ENCODE measurements at regions not wholly inside any gene's neighbourhood (a gene's known extent, or its start where the extent isn't known, plus 50 kb on each side); places are given as distances from the start of the nearest gene placed in this dataset.

GRCh38 chr11:98183034-98183433 is 837.7 kb upstream of the CNTN5 start:
- no peak overlapping the region for H3K27ac ChIP-seq (ENCODE audit: low read length)
- H3K79me2 ChIP-seq (ENCODE audit: low read length): no peaks in the 10 kb centered on the region
- H3K27me3 ChIP-seq (ENCODE audit: low read length): no peaks in the 10 kb centered on the region
- no peaks in the 10 kb centered on the region for H3K9me2 ChIP-seq (replicated peaks; ENCODE audit: insufficient read depth, low read length)
- no peak overlapping the region for H3K4me3 ChIP-seq (ENCODE audit: low read length)
- H3K9ac ChIP-seq (ENCODE audit: low read length): no peak overlapping the region
- H3K36me3 ChIP-seq (ENCODE audit: insufficient read depth, low read length): no peaks in the 10 kb centered on the region
- H4K20me1 ChIP-seq (ENCODE audit: insufficient read depth, low read depth, low read length): no peaks in the 10 kb centered on the region
- peaks cover 63% of the 10 kb centered on the region for H3K9me3 ChIP-seq (ENCODE audit: low read length)
- no peak overlapping the region for H3K4me2 ChIP-seq (ENCODE audit: low read depth, low read length, poor library complexity, severe bottlenecking)
- DNase-seq: no peak
- H2AFZ ChIP-seq (ENCODE audit: low read length): no peak overlapping the region
- H3K4me1 ChIP-seq (ENCODE audit: low read length): no peaks in the 10 kb centered on the region

- H3K27me3 ChIP-seq (ENCODE audit: low read length): no peaks in the 10 kb centered on the region
- H3K36me3 ChIP-seq (ENCODE audit: insufficient read depth, low read length): no peaks in the 10 kb centered on the region
- H4K20me1 ChIP-seq (ENCODE audit: insufficient read depth, low read depth, low read length): no peaks in the 10 kb centered on the region
- no peaks in the 10 kb centered on the region; the same call in 1 of the 2 replicates for H3K9me2 ChIP-seq (replicated peaks; ENCODE audit: insufficient read depth, low read length)
- no peak overlapping the region for H3K9ac ChIP-seq (ENCODE audit: low read length)
- H3K27ac ChIP-seq (ENCODE audit: low read length): no peak overlapping the region
- DNase-seq: no peak
- H3K79me2 ChIP-seq (ENCODE audit: low read length): no peaks in the 10 kb centered on the region
- H3K4me3 ChIP-seq (ENCODE audit: low read length): no peak overlapping the region
- peaks cover 67% of the 10 kb centered on the region for H3K9me3 ChIP-seq (ENCODE audit: low read length)
- no peak overlapping the region for H2AFZ ChIP-seq (ENCODE audit: low read length)
- no peak overlapping the region for H3K4me2 ChIP-seq (ENCODE audit: low read depth, low read length, poor library complexity, severe bottlenecking)
- H3K4me1 ChIP-seq (ENCODE audit: low read length): no peaks in the 10 kb centered on the region
Observed at GRCh38 chr11:98185245-98185644, 835.5 kb upstream of the CNTN5 start.

- Histone ChIP-seq H3K9me3 (ENCODE audit: low read length) (peaks cover 71% of the 10 kb centered on the region), H3K27ac (ENCODE audit: low read length) (no peak overlapping the region), H2AFZ (ENCODE audit: low read length) (no peak overlapping the region), H4K20me1 (ENCODE audit: insufficient read depth, low read depth, low read length) (no peaks in the 10 kb centered on the region), H3K27me3 (ENCODE audit: low read length) (no peaks in the 10 kb centered on the region), H3K9me2 (replicated peaks; ENCODE audit: insufficient read depth, low read length) (no peaks in the 10 kb centered on the region), H3K4me2 (ENCODE audit: low read depth, low read length, poor library complexity, severe bottlenecking) (no peak overlapping the region), H3K4me3 (ENCODE audit: low read length) (no peak overlapping the region), H3K79me2 (ENCODE audit: low read length) (no peaks in the 10 kb centered on the region), H3K4me1 (ENCODE audit: low read length) (no peaks in the 10 kb centered on the region), H3K36me3 (ENCODE audit: insufficient read depth, low read length) (no peaks in the 10 kb centered on the region), H3K9ac (ENCODE audit: low read length) (no peak overlapping the region)
- no peak for DNase-seq
Observed at GRCh38 chr11:98194611-98195010, 826.1 kb upstream of the CNTN5 start.

GRCh38 chr11:98195300-98195699 is 825.4 kb upstream of the CNTN5 start:
- Histone ChIP-seq H4K20me1 (ENCODE audit: insufficient read depth, low read depth, low read length) (no peaks in the 10 kb centered on the region), H2AFZ (ENCODE audit: low read length) (no peak overlapping the region), H3K9me2 (replicated peaks; ENCODE audit: insufficient read depth, low read length) (no peaks in the 10 kb centered on the region), H3K36me3 (ENCODE audit: insufficient read depth, low read length) (no peaks in the 10 kb centered on the region), H3K79me2 (ENCODE audit: low read length) (no peaks in the 10 kb centered on the region), H3K4me3 (ENCODE audit: low read length) (no peak overlapping the region), H3K4me1 (ENCODE audit: low read length) (no peaks in the 10 kb centered on the region), H3K27ac (ENCODE audit: low read length) (no peak overlapping the region), H3K4me2 (ENCODE audit: low read depth, low read length, poor library complexity, severe bottlenecking) (no peak overlapping the region), H3K27me3 (ENCODE audit: low read length) (no peaks in the 10 kb centered on the region), H3K9me3 (ENCODE audit: low read length) (peaks cover 72% of the 10 kb centered on the region), H3K9ac (ENCODE audit: low read length) (no peak overlapping the region)
- DNase-seq: no peak

GRCh38 chr11:98207086-98207485 is 813.7 kb upstream of the CNTN5 start:
- Histone ChIP-seq H3K4me3 (ENCODE audit: low read length) (no peak overlapping the region), H3K27me3 (ENCODE audit: low read length) (no peaks in the 10 kb centered on the region), H3K4me1 (ENCODE audit: low read length) (no peaks in the 10 kb centered on the region), H3K4me2 (ENCODE audit: low read depth, low read length, poor library complexity, severe bottlenecking) (no peak overlapping the region), H3K9me2 (replicated peaks; ENCODE audit: insufficient read depth, low read length) (no peaks in the 10 kb centered on the region), H3K36me3 (ENCODE audit: insufficient read depth, low read length) (no peaks in the 10 kb centered on the region), H3K27ac (ENCODE audit: low read length) (no peak overlapping the region), H3K79me2 (ENCODE audit: low read length) (no peaks in the 10 kb centered on the region), H4K20me1 (ENCODE audit: insufficient read depth, low read depth, low read length) (no peaks in the 10 kb centered on the region), H3K9ac (ENCODE audit: low read length) (no peak overlapping the region), H2AFZ (ENCODE audit: low read length) (no peak overlapping the region), H3K9me3 (ENCODE audit: low read length) (peaks cover 56% of the 10 kb centered on the region)
- DNase-seq: no peak

GRCh38 chr11:98227278-98227677 is 793.5 kb upstream of the CNTN5 start:
- H3K9me3 ChIP-seq (ENCODE audit: low read length): peaks cover 59% of the 10 kb centered on the region
- H3K4me1 ChIP-seq (ENCODE audit: low read length): no peaks in the 10 kb centered on the region
- no peaks in the 10 kb centered on the region for H3K36me3 ChIP-seq (ENCODE audit: insufficient read depth, low read length)
- H3K27ac ChIP-seq (ENCODE audit: low read length): no peak overlapping the region
- no peak overlapping the region for H3K4me3 ChIP-seq (ENCODE audit: low read length)
- no peaks in the 10 kb centered on the region for H3K27me3 ChIP-seq (ENCODE audit: low read length)
- DNase-seq: no peak
- H3K9me2 ChIP-seq (replicated peaks; ENCODE audit: insufficient read depth, low read length): no peaks in the 10 kb centered on the region
- no peaks in the 10 kb centered on the region for H4K20me1 ChIP-seq (ENCODE audit: insufficient read depth, low read depth, low read length)
- H3K4me2 ChIP-seq (ENCODE audit: low read depth, low read length, poor library complexity, severe bottlenecking): no peak overlapping the region
- no peaks in the 10 kb centered on the region for H3K79me2 ChIP-seq (ENCODE audit: low read length)
- H3K9ac ChIP-seq (ENCODE audit: low read length): no peak overlapping the region
- H2AFZ ChIP-seq (ENCODE audit: low read length): no peak overlapping the region

GRCh38 chr11:98230678-98231077 is 790.1 kb upstream of the CNTN5 start:
- H2AFZ ChIP-seq (ENCODE audit: low read length): no peak overlapping the region

GRCh38 chr11:98234698-98235097 is 786.1 kb upstream of the CNTN5 start:
- Histone ChIP-seq H3K79me2 (ENCODE audit: low read length) (no peaks in the 10 kb centered on the region), H2AFZ (ENCODE audit: low read length) (no peak overlapping the region), H3K4me1 (ENCODE audit: low read length) (no peaks in the 10 kb centered on the region), H3K27me3 (ENCODE audit: low read length) (no peaks in the 10 kb centered on the region), H3K9me3 (ENCODE audit: low read length) (peaks cover 71% of the 10 kb centered on the region), H3K4me3 (ENCODE audit: low read length) (no peak overlapping the region), H3K27ac (ENCODE audit: low read length) (no peak overlapping the region), H3K36me3 (ENCODE audit: insufficient read depth, low read length) (no peaks in the 10 kb centered on the region), H3K4me2 (ENCODE audit: low read depth, low read length, poor library complexity, severe bottlenecking) (no peak overlapping the region), H3K9ac (ENCODE audit: low read length) (no peak overlapping the region), H3K9me2 (replicated peaks; ENCODE audit: insufficient read depth, low read length) (no peaks in the 10 kb centered on the region), H4K20me1 (ENCODE audit: insufficient read depth, low read depth, low read length) (no peaks in the 10 kb centered on the region)
- no peak for DNase-seq

More at GRCh38 chr11:98230678-98231077, 790.1 kb upstream of the CNTN5 start:
- Histone ChIP-seq H3K9ac (ENCODE audit: low read length) (no peak overlapping the region), H3K27ac (ENCODE audit: low read length) (no peak overlapping the region), H3K9me3 (ENCODE audit: low read length) (peaks cover 65% of the 10 kb centered on the region), H3K4me1 (ENCODE audit: low read length) (no peaks in the 10 kb centered on the region), H3K27me3 (ENCODE audit: low read length) (no peaks in the 10 kb centered on the region), H3K36me3 (ENCODE audit: insufficient read depth, low read length) (no peaks in the 10 kb centered on the region), H3K79me2 (ENCODE audit: low read length) (no peaks in the 10 kb centered on the region), H3K4me3 (ENCODE audit: low read length) (peak overlapping the region; percentile 3; the same call in 1 of the 2 replicates), H3K9me2 (replicated peaks; ENCODE audit: insufficient read depth, low read length) (no peaks in the 10 kb centered on the region), H3K4me2 (ENCODE audit: low read depth, low read length, poor library complexity, severe bottlenecking) (no peak overlapping the region), H4K20me1 (ENCODE audit: insufficient read depth, low read depth, low read length) (no peaks in the 10 kb centered on the region)
- DNase-seq: no peak

- DNase-seq: peak; percentile 45
- no peaks in the 10 kb centered on the region for H3K27me3 ChIP-seq (ENCODE audit: low read length)
- H3K9ac ChIP-seq (ENCODE audit: low read length): no peak overlapping the region
- H3K27ac ChIP-seq (ENCODE audit: low read length): no peak overlapping the region
- no peaks in the 10 kb centered on the region for H3K36me3 ChIP-seq (ENCODE audit: insufficient read depth, low read length)
- H2AFZ ChIP-seq (ENCODE audit: low read length): no peak overlapping the region
- H3K9me2 ChIP-seq (replicated peaks; ENCODE audit: insufficient read depth, low read length): no peaks in the 10 kb centered on the region
- H3K4me2 ChIP-seq (ENCODE audit: low read depth, low read length, poor library complexity, severe bottlenecking): no peak overlapping the region
- no peak overlapping the region for H3K4me3 ChIP-seq (ENCODE audit: low read length)
- no peaks in the 10 kb centered on the region for H4K20me1 ChIP-seq (ENCODE audit: insufficient read depth, low read depth, low read length)
- peaks cover 77% of the 10 kb centered on the region for H3K9me3 ChIP-seq (ENCODE audit: low read length)
- H3K4me1 ChIP-seq (ENCODE audit: low read length): no peaks in the 10 kb centered on the region
- H3K79me2 ChIP-seq (ENCODE audit: low read length): no peaks in the 10 kb centered on the region
Observed at GRCh38 chr11:98243897-98244296, 776.9 kb upstream of the CNTN5 start.
